MV-4-11 (cell line): ENCODE measurements at regions not wholly inside any gene's neighbourhood (a gene's known extent, or its start where the extent isn't known, plus 50 kb on each side); places are given as distances from the start of the nearest gene placed in this dataset.
"Not testable (repeated sequence)": the region's sequence is repeated elsewhere in the genome, so short reads cannot be mapped to it uniquely, and the experiment has no call there.

Experiments
- DNase-seq: peaks from one replicate; lab custom pipeline; 2025; lab: John Stamatoyannopoulos, UW

- no peak for DNase-seq
Observed at GRCh38 chr2:63695583-63695982, 106.8 kb downstream of the MDH1 start.

GRCh38 chr2:63696496-63696895 is 107.7 kb downstream of the MDH1 start:
- DNase-seq, result no peak

- DNase-seq, result no peak
Observed at GRCh38 chr2:63697160-63697559, 108.4 kb downstream of the MDH1 start.

GRCh38 chr2:63698786-63699548 is 110.2 kb downstream of the MDH1 start:
- peak; percentile 36 for DNase-seq

GRCh38 chr2:63699549-63699839 is 110.7 kb downstream of the MDH1 start:
- DNase-seq, result no peak

GRCh38 chr2:63700271-63700670 is 111.5 kb downstream of the MDH1 start:
- no peak for DNase-seq

GRCh38 chr2:63701406-63701805 is 112.6 kb downstream of the MDH1 start:
- no peak for DNase-seq

- not testable (repeated sequence) for DNase-seq
Observed at GRCh38 chr2:63706084-63706483, 117.3 kb downstream of the MDH1 start.

GRCh38 chr2:63710732-63711131 is 122.0 kb downstream of the MDH1 start:
- DNase-seq, result no peak

- DNase-seq, result no peak
Observed at GRCh38 chr2:63712748-63713147, 124.0 kb downstream of the MDH1 start.

- DNase-seq, result no peak
Observed at GRCh38 chr2:63716146-63716545, 125.5 kb upstream of the UGP2 start.

- no peak for DNase-seq
Observed at GRCh38 chr2:63719052-63719451, 122.6 kb upstream of the UGP2 start.

- DNase-seq, result no peak
Observed at GRCh38 chr2:63721082-63721424, 120.6 kb upstream of the UGP2 start.

- DNase-seq, result not testable (repeated sequence)
Observed at GRCh38 chr2:63722284-63722683, 119.4 kb upstream of the UGP2 start.

GRCh38 chr2:63723709-63724108 is 118.0 kb upstream of the UGP2 start:
- DNase-seq, result no peak

GRCh38 chr2:63725212-63725611 is 116.5 kb upstream of the UGP2 start:
- not testable (repeated sequence) for DNase-seq

- no peak for DNase-seq
Observed at GRCh38 chr2:63729362-63729761, 112.3 kb upstream of the UGP2 start.

- DNase-seq, result no peak
Observed at GRCh38 chr2:63729831-63730230, 111.9 kb upstream of the UGP2 start.

- DNase-seq, result no peak
Observed at GRCh38 chr2:63734510-63734909, 107.2 kb upstream of the UGP2 start.

- no peak for DNase-seq
Observed at GRCh38 chr2:63735263-63735662, 106.4 kb upstream of the UGP2 start.

GRCh38 chr2:63735931-63736330 is 105.8 kb upstream of the UGP2 start:
- no peak for DNase-seq

- no peak for DNase-seq
Observed at GRCh38 chr2:63736354-63736753, 105.3 kb upstream of the UGP2 start.

GRCh38 chr2:63737081-63737751 is 104.5 kb upstream of the UGP2 start:
- no peak for DNase-seq

- no peak for DNase-seq
Observed at GRCh38 chr2:63738019-63738418, 103.7 kb upstream of the UGP2 start.
